PC-9 (cell line): ENCODE measurements at regions not wholly inside any gene's neighbourhood (a gene's known extent, or its start where the extent isn't known, plus 50 kb on each side); places are given as distances from the start of the nearest gene placed in this dataset.

Experiments
- BruUV-seq: library from RNA; stranded (reverse); fragments of 400-500 nt; replicated peaks from 2 replicates; lab custom pipeline; 2021; lab: Mats Ljungman, UMichigan
- CTCF ChIA-PET: fragments of 300-600 bp; sonication (Branson Sonifier 250); formaldehyde crosslinking; loops from one replicate; lab custom pipeline; 2022; ENCODE audit warnings: antibody characterized with exemption; lab: Charles Lee
- POLR2A ChIA-PET: fragments of 300-600 bp; sonication (Branson Sonifier 250); formaldehyde crosslinking; loops from one replicate; lab custom pipeline; 2022; ENCODE audit warnings: antibody characterized with exemption; ENCODE audit not compliant: unreplicated experiment; lab: Charles Lee
- DNase-seq, 2 experiments: peaks; one replicate each; pipeline versions ENCODE4 v3.0.0 to v3.0.0-alpha.2; 2015 to 2022; ENCODE audit warnings: mixed read lengths in 1 of 2
- H2AFZ ChIP-seq: fragments of 200-600 bp; sonication (generic); 2 replicates; pipeline ENCODE4 v1.8.1; 2017; ENCODE audit warnings: antibody characterized with exemption
- H3F3A ChIP-seq: fragments of 200-600 bp; sonication (generic); 2 replicates; pipeline ENCODE4 v1.8.1; 2017; ENCODE audit warnings: antibody characterized with exemption, mild to moderate bottlenecking, low read depth; ENCODE audit not compliant: insufficient read depth
- H3K27ac ChIP-seq: fragments of 200-600 bp; sonication (generic); 2 replicates; pipeline ENCODE4 v1.6.1; 2016; ENCODE audit warnings: mixed run types
- H3K27me3 ChIP-seq: fragments of 200-600 bp; sonication (generic); 2 replicates; pipeline ENCODE4 v1.6.1; 2016; ENCODE audit warnings: low read depth, mixed run types; ENCODE audit not compliant: insufficient read depth
- H3K36me3 ChIP-seq: fragments of 200-600 bp; sonication (generic); 2 replicates; pipeline ENCODE4 v1.6.1; 2016; ENCODE audit warnings: low read depth, mixed run types
- H3K4me1 ChIP-seq: fragments of 200-600 bp; sonication (generic); replicated peaks from 2 replicates; pipeline ENCODE4 v1.6.1; 2016; ENCODE audit warnings: mixed run types; ENCODE audit not compliant: insufficient read depth
- H3K4me2 ChIP-seq: fragments of 200-600 bp; sonication (generic); 2 replicates; pipeline ENCODE4 v1.6.1; 2017; ENCODE audit warnings: mixed run types
- H3K4me3 ChIP-seq: fragments of 200-600 bp; sonication (generic); 2 replicates; pipeline ENCODE4 v1.6.1; 2016; ENCODE audit warnings: mixed run types
- H3K79me2 ChIP-seq: fragments of 200-600 bp; sonication (generic); 2 replicates; pipeline ENCODE4 v1.6.1; 2017; ENCODE audit warnings: low read depth, mixed run types
- H3K9me2 ChIP-seq: fragments of 200-600 bp; sonication (generic); 2 replicates; pipeline ENCODE4 v1.8.1; 2017; ENCODE audit warnings: mild to moderate bottlenecking; ENCODE audit not compliant: insufficient read depth
- H3K9me3 ChIP-seq: fragments of 200-600 bp; sonication (generic); 2 replicates; pipeline ENCODE4 v1.8.1; 2016; ENCODE audit warnings: low read depth; ENCODE audit not compliant: insufficient read depth
- H4K20me1 ChIP-seq: fragments of 200-600 bp; sonication (generic); 2 replicates; pipeline ENCODE4 v1.8.1; 2017; ENCODE audit not compliant: insufficient read depth
- EZH2 ChIP-seq: fragments of 200-600 bp; sonication (generic); IDR thresholded peaks from 2 replicates; pipeline ENCODE4 v1.8.0; 2017; ENCODE audit warnings: antibody characterized with exemption, low read depth
- intact Hi-C: fragments of 100-400 bp; cut with micrococcal nuclease; formaldehyde crosslinking; loops from one replicate; pipeline ENCODE4 v1.10.0; 2022; ENCODE audit not compliant: unreplicated experiment
- TF ChIP-seq, protein P1 (sequence below): fragments of 200-600 bp; sonication (generic); conservative IDR thresholded peaks from 2 replicates; pipeline ENCODE4 v1.6.1; 2017; ENCODE audit warnings: mixed run types, antibody characterized with exemption, mild to moderate bottlenecking, moderate library complexity

DNA sequence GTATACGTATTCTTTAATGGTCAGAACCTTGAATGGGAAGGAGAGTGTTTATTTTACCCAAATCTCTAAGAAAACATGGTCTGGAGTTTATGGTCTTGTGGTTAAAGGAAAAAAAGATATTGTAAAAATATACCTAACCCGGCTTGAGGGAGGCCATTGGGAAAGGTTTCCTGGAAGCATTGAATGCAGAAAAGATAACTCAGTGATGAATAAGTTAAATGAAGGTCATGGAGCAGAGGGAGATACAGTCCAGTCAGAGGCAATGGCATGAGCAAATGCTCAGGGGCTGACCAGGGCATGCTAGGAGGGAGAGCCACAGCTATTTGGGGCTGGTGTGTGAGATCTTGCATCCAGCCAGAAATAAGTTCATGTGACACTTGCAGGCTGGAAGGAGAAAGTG is 430.4 kb upstream of the CDH5 start:
- ChIA-PET POLR2A (no interaction called here), CTCF (no interaction called here)
- no TSS peak for BruUV-seq
- Histone ChIP-seq H2AFZ (no peak overlapping the region), H3K4me3 (no peak overlapping the region), H3K9me2 (no peaks in the 10 kb centered on the region), H3K79me2 (no peaks in the 10 kb centered on the region), H3K9me3 (no peaks in the 10 kb centered on the region), H3K4me2 (no peak overlapping the region), H3K27me3 (no peaks in the 10 kb centered on the region), H3K27ac (no peak overlapping the region), H3K4me1 (no peaks in the 10 kb centered on the region), H3F3A (no peaks in the 10 kb centered on the region), H4K20me1 (no peaks in the 10 kb centered on the region), H3K36me3 (no peaks in the 10 kb centered on the region)
- TF ChIP-seq, protein P1, sequence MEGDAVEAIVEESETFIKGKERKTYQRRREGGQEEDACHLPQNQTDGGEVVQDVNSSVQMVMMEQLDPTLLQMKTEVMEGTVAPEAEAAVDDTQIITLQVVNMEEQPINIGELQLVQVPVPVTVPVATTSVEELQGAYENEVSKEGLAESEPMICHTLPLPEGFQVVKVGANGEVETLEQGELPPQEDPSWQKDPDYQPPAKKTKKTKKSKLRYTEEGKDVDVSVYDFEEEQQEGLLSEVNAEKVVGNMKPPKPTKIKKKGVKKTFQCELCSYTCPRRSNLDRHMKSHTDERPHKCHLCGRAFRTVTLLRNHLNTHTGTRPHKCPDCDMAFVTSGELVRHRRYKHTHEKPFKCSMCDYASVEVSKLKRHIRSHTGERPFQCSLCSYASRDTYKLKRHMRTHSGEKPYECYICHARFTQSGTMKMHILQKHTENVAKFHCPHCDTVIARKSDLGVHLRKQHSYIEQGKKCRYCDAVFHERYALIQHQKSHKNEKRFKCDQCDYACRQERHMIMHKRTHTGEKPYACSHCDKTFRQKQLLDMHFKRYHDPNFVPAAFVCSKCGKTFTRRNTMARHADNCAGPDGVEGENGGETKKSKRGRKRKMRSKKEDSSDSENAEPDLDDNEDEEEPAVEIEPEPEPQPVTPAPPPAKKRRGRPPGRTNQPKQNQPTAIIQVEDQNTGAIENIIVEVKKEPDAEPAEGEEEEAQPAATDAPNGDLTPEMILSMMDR, result no peak
- TF ChIP-seq EZH2, result no peak
- intact Hi-C loops, result no loop called here
- no peak for DNase-seq

DNA sequence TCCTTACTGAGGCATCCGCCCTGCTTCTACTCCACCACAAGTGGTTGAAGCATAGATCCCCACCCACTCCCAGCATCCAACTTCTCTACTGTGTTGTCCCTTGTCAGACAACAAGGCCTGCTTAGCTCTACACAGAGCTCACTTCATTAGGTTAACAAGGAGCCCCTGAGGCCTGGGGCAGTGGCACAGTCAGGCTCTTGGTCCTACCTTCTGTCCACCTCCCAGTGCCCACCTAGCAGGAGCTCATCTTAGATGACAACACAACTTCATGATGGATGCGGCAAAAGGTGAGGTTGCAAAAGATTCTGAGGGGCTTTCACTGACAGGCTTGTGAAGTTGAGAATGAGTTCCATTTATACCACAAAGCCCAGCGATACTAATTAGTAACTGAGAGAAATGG is 432.0 kb upstream of the CDH5 start:
- DNase-seq, result no peak
- Histone ChIP-seq H3K4me3 (no peak overlapping the region), H3K79me2 (no peaks in the 10 kb centered on the region), H3K4me2 (no peak overlapping the region), H3K36me3 (no peaks in the 10 kb centered on the region), H4K20me1 (no peaks in the 10 kb centered on the region), H3K27ac (no peak overlapping the region), H3K9me2 (no peaks in the 10 kb centered on the region), H2AFZ (no peak overlapping the region), H3K9me3 (no peaks in the 10 kb centered on the region), H3K27me3 (no peaks in the 10 kb centered on the region), H3K4me1 (no peaks in the 10 kb centered on the region), H3F3A (no peaks in the 10 kb centered on the region)
- ChIA-PET POLR2A (no interaction called here), CTCF (no interaction called here)
- intact Hi-C loops, result no loop called here
- TF ChIP-seq, protein P1, result no peak
- no peak for TF ChIP-seq EZH2
- BruUV-seq, result no TSS peak

DNA sequence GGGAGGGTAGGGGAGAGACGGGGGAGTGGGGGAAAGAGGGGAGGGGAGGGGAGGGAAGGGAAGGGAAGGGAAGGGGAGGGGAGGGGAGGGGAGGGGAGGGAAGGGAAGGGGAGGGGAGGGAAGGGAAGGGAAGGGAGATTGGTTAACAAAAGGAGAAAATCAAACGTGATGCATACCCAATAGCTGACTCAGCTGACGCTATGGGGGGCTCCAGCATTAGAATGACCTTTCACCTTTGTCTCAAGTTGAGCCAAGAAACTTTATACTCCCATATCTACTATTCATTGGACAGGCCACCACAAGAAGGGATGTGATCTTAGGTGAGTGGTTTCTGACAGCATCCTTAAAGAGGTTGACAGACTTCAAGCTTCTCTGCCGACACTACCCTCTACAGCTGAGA is 432.8 kb upstream of the CDH5 start:
- no peaks in the 10 kb centered on the region for H3K79me2 ChIP-seq
- ChIA-PET POLR2A (no interaction called here), CTCF (no interaction called here)
- no peaks in the 10 kb centered on the region for H3K9me3 ChIP-seq
- H3K27ac ChIP-seq, result no peak overlapping the region
- no peaks in the 10 kb centered on the region for H3K4me1 ChIP-seq
- H3K9me2 ChIP-seq, result no peaks in the 10 kb centered on the region
- H3K4me2 ChIP-seq, result no peak overlapping the region
- H3K36me3 ChIP-seq, result no peaks in the 10 kb centered on the region
- no TSS peak for BruUV-seq
- H2AFZ ChIP-seq, result no peak overlapping the region
- DNase-seq, result no peak
- TF ChIP-seq EZH2, result no peak
- TF ChIP-seq, protein P1, result no peak
- intact Hi-C loops, result no loop called here
- H3F3A ChIP-seq, result no peaks in the 10 kb centered on the region
- no peak overlapping the region for H3K4me3 ChIP-seq
- no peaks in the 10 kb centered on the region for H3K27me3 ChIP-seq
- H4K20me1 ChIP-seq, result no peaks in the 10 kb centered on the region
